Ishikawa (cell line): ENCODE measurements at regions not wholly inside any gene's neighbourhood (a gene's known extent, or its start where the extent isn't known, plus 50 kb on each side); places are given as distances from the start of the nearest gene placed in this dataset.

Experiments
- CEBPB ChIP-seq: IDR thresholded peaks from 2 replicates; pipeline ENCODE4 v1.6.1; 2012
- EP300 ChIP-seq: IDR thresholded peaks from 2 replicates; pipeline ENCODE4 v1.6.1; 2012; ENCODE audit warnings: borderline replicate concordance
- TAF1 ChIP-seq: IDR thresholded peaks from 2 replicates; pipeline ENCODE4 v1.6.1; 2012; ENCODE audit warnings: low read depth, mild to moderate bottlenecking

- no peak for TF ChIP-seq CEBPB
- TF ChIP-seq EP300: no peak
- TF ChIP-seq TAF1: no peak
These were observed 624.5 kb upstream of the CHD1 start for GRCh38 chr5:99553211-99553810.
